ENCODE measurements at regions not wholly inside any gene's neighbourhood (a gene's known extent, or its start where the extent isn't known, plus 50 kb on each side); places are given as distances from the start of the nearest gene placed in this dataset.
"Not testable (repeated sequence)": the region's sequence is repeated elsewhere in the genome, so short reads cannot be mapped to it uniquely, and the experiment has no call there.

DNA sequence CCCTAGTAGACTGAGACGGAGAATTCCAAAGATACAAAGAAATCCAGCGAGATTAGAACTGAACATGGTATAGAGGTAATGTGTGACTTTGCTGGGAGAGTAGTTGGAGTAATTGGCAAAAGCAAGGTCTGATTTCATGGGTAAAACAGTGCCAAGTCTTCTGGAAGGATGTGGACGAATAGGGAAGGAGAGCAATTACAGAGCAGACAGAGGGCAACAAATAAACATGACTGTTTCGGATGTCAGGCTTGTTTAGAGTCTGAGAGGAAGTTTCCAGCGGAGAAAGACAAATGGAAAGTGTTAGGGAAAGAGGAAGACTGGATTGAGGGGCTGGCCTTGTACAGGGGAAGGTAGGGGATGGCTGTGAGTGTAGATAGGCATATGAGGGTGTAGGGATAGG lies 190.4 kb upstream of the ADRA1D start:
- no peaks in the 10 kb centered on the region for H3K36me3 ChIP-seq (ENCODE audit: control insufficient read depth, insufficient read depth, low read length)
- no peak for FAIRE-seq
- no peak for DNase-seq (ENCODE audit: low read depth)
- H3K4me3 ChIP-seq (ENCODE audit: low read depth, low read length), result no peak overlapping the region
- no peaks in the 10 kb centered on the region for H3K27me3 ChIP-seq (ENCODE audit: control insufficient read depth, insufficient read depth, low read length)
- TF ChIP-seq, protein P1, sequence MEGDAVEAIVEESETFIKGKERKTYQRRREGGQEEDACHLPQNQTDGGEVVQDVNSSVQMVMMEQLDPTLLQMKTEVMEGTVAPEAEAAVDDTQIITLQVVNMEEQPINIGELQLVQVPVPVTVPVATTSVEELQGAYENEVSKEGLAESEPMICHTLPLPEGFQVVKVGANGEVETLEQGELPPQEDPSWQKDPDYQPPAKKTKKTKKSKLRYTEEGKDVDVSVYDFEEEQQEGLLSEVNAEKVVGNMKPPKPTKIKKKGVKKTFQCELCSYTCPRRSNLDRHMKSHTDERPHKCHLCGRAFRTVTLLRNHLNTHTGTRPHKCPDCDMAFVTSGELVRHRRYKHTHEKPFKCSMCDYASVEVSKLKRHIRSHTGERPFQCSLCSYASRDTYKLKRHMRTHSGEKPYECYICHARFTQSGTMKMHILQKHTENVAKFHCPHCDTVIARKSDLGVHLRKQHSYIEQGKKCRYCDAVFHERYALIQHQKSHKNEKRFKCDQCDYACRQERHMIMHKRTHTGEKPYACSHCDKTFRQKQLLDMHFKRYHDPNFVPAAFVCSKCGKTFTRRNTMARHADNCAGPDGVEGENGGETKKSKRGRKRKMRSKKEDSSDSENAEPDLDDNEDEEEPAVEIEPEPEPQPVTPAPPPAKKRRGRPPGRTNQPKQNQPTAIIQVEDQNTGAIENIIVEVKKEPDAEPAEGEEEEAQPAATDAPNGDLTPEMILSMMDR (IDR thresholded peaks at IDR 0.05; ENCODE audit: insufficient read depth, low read length, severe bottlenecking), result no peak

DNA sequence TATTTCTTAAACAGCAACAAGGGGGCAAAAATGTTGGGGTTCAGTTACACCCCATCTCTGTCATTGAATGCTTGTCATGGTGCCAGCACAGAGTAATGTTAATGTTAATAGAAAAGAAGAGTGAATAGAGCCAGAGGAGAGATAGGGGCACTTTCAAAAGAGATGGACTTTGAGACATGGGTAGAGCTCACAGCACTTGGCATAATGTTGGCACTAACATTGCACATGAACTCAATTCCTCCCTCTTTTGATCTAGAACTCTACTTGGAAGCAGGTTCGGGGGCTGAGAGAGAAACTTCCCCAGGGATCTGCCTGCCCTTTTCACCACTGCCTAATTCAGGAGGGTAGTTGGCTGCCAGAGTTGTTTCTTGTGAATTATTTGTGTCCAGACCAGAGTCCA lies 188.0 kb upstream of the ADRA1D start:
- TF ChIP-seq, protein P1 (IDR thresholded peaks at IDR 0.05; ENCODE audit: insufficient read depth, low read length, severe bottlenecking), result no peak
- Histone ChIP-seq H3K27me3 (ENCODE audit: control insufficient read depth, insufficient read depth, low read length) (no peaks in the 10 kb centered on the region), H3K36me3 (ENCODE audit: control insufficient read depth, insufficient read depth, low read length) (no peaks in the 10 kb centered on the region), H3K4me3 (ENCODE audit: low read depth, low read length) (no peak overlapping the region)
- DNase-seq (ENCODE audit: low read depth) (no peak), FAIRE-seq (no peak)

DNA sequence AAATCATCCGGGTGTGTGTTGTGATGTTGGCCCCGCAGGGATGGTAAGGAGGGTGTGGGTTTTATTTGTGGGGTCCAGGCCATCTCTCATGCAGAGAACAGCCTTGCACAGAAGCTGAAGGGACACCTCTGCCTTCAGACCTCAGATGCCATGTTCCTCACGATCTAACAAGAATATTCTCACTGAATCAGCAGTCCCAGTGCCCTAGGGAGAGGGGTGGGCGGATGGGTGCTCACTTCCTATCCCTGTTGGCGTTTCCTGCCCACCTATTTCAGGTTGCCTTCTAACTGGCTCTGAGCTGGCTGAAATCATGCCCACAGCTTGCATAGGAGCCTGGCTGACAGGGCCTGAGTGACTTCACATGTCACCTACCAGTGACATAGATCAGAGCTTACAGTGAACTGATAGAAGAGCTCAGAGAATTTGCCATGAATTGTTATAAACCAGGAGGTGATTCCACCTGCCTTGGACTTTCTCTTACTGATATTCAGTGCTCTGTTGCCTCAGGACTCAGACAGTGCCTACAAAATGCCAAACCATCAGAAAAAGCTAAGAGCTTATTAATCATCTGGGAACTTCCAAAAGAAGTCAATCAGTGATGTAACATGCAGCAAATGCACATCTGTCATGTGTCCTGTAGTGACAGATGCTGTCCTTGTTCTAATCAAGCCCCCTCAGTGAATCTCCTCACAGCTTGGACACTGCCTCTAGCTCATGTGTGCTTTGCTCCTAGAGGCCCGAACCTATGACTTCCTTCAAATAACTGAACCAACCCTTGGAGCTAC lies 186.8 kb upstream of the ADRA1D start:
- H3K4me3 ChIP-seq (ENCODE audit: low read depth, low read length), result no peak overlapping the region
- no peaks in the 10 kb centered on the region for H3K36me3 ChIP-seq (ENCODE audit: control insufficient read depth, insufficient read depth, low read length)
- H3K27me3 ChIP-seq (ENCODE audit: control insufficient read depth, insufficient read depth, low read length), result no peaks in the 10 kb centered on the region
- TF ChIP-seq, protein P1 (IDR thresholded peaks at IDR 0.05; ENCODE audit: insufficient read depth, low read length, severe bottlenecking), result no peak
- peak; percentile 58 for FAIRE-seq
- no peak for DNase-seq (ENCODE audit: low read depth)

DNA sequence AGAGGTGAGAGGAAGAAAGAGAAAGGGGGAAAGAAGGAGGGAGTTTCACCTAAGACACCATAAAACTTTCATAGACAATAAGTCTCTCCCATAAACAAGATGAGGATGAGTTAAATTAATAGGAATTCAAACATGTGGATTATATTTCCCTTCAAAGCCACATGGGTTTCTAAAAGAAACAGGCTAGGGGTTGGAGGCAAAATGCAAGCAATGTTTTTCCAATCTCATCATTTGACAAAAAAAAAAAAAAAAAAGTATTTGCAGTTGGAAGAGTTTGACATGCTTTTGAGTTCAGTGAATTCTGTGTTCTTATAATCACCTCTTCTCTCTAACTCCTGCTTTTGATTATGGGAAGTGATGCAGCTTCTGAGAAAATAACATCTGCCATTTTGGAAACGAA lies 186.1 kb upstream of the ADRA1D start:
- Histone ChIP-seq H3K4me3 (ENCODE audit: low read depth, low read length) (no peak overlapping the region), H3K36me3 (ENCODE audit: control insufficient read depth, insufficient read depth, low read length) (no peaks in the 10 kb centered on the region), H3K27me3 (ENCODE audit: control insufficient read depth, insufficient read depth, low read length) (no peaks in the 10 kb centered on the region)
- DNase-seq (ENCODE audit: low read depth) (no peak), FAIRE-seq (no peak)
- TF ChIP-seq, protein P1 (IDR thresholded peaks at IDR 0.05; ENCODE audit: insufficient read depth, low read length, severe bottlenecking), result no peak

DNA sequence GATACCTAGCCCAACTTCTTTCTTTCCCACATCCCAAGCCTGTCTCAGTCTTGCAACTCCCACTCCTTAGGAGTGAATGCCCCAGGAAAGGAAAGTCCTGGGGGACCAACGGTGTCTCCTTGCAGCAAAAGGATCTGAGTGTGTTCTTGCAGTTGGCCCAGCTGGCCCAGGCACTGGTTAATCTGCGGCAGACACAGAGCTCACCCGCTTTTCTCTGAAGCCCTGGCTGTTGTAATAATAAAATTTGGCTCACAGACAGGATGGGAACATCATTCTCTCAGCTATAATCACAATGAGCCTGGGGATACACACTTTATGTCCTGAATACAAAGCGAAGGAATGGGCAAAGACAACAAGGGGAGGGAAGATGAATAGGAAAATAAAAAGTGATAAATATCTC lies 185.6 kb upstream of the ADRA1D start:
- Histone ChIP-seq H3K36me3 (ENCODE audit: control insufficient read depth, insufficient read depth, low read length) (no peaks in the 10 kb centered on the region), H3K4me3 (ENCODE audit: low read depth, low read length) (no peak overlapping the region), H3K27me3 (ENCODE audit: control insufficient read depth, insufficient read depth, low read length) (no peaks in the 10 kb centered on the region)
- DNase-seq (ENCODE audit: low read depth) (no peak), FAIRE-seq (no peak)
- TF ChIP-seq, protein P1 (IDR thresholded peaks at IDR 0.05; ENCODE audit: insufficient read depth, low read length, severe bottlenecking), result no peak

DNA sequence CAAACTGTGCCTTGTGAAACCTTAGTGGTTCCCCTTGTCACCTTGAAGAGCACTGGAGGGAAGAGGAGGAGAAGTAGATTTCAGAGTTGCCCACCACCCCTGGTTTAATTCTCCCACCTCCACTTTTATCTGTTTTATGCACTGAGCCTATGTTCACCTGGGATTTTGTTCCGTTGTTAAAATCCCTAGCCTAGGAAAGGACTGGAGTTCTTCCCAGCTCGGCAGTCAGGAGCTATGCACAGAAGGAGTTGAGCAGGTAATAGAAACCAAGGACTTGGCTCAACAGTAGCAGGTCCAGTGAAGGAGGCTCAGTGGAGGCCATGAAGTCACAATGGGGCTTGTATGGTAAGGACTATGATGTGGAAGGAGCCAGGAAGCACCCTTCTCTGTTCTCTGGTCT lies 182.4 kb upstream of the ADRA1D start:
- TF ChIP-seq, protein P1 (IDR thresholded peaks at IDR 0.05; ENCODE audit: insufficient read depth, low read length, severe bottlenecking), result no peak
- H3K36me3 ChIP-seq (ENCODE audit: control insufficient read depth, insufficient read depth, low read length), result no peaks in the 10 kb centered on the region
- no peaks in the 10 kb centered on the region for H3K27me3 ChIP-seq (ENCODE audit: control insufficient read depth, insufficient read depth, low read length)
- FAIRE-seq (no peak), DNase-seq (ENCODE audit: low read depth) (no peak)
- no peak overlapping the region for H3K4me3 ChIP-seq (ENCODE audit: low read depth, low read length)

DNA sequence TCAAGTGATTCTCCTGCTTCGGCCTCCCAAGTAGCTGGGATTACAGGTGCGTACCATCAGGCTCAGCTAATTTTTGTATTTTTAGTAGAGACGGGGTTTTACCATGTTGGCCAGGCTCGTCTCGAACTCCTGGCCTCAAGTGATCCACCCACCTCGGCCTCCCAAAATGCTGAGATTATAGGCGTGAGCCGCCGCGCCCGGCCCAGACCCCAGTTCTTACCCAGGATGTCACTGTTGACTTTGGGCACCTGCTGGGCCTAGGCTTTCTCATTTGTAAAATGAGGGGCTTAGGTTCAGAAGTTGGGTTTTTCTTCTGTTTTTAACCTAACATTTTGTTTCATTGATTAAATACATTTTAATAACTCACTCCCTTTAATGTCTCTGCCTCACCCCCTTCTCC lies 181.7 kb upstream of the ADRA1D start:
- FAIRE-seq; H3K4me3 ChIP-seq (ENCODE audit: low read depth, low read length); H3K27me3 ChIP-seq (ENCODE audit: control insufficient read depth, insufficient read depth, low read length); DNase-seq (ENCODE audit: low read depth); H3K36me3 ChIP-seq (ENCODE audit: control insufficient read depth, insufficient read depth, low read length): not testable (repeated sequence)

Data from bronchial epithelial cell (primary cell).